Peyer's patch (tissue), 4 donors: ENCODE measurements at regions not wholly inside any gene's neighbourhood (a gene's known extent, or its start where the extent isn't known, plus 50 kb on each side); places are given as distances from the start of the nearest gene placed in this dataset.

ENCODE experiments used
- DNase-seq, 3 donors: peaks; one replicate each; pipeline ENCODE4 v3.0.0-alpha.2; 2017 to 2019
- H3K27ac ChIP-seq, 4 donors: fragments of 200-600 bp; sonication (generic); one replicate each; pipeline ENCODE4 v1.5.1; 2016 to 2019
- H3K27me3 ChIP-seq, 2 donors: fragments of 200-600 bp; sonication (generic); one replicate each; pipeline ENCODE4 v1.5.1; 2019
- H3K36me3 ChIP-seq, 3 donors: fragments of 200-600 bp; sonication (generic); one replicate each; pipeline ENCODE4 v1.5.1; 2016 to 2019
- H3K4me1 ChIP-seq, 4 donors: fragments of 200-600 bp; sonication (generic); one replicate each; pipeline ENCODE4 v1.5.1; 2016 to 2019
- H3K4me3 ChIP-seq, 4 donors: fragments of 200-600 bp; sonication (generic); 1 replicate in 3 of 4; 2 replicates in 1 of 4; pipeline ENCODE4 v1.5.1; 2016 to 2019; ENCODE audit warnings: mild to moderate bottlenecking in 1 of 4
- H3K9me3 ChIP-seq, 4 donors: fragments of 200-600 bp; sonication (generic); one replicate each; pipeline ENCODE4 v1.5.1; 2016 to 2019; ENCODE audit warnings: mild to moderate bottlenecking in 1 of 4
- POLR2A ChIP-seq, 2 donors: fragments of 450-650 bp; IDR thresholded peaks; one replicate each; pipeline ENCODE4 v1.5.1; 2017; ENCODE audit warnings: antibody characterized with exemption in 2 of 2, mild to moderate bottlenecking in 2 of 2, moderate library complexity in 2 of 2
- TF ChIP-seq, protein P1 (sequence below), 6 experiments: fragments of 450-650 bp in 4 of 6; fragments of 200-600 bp in 2 of 6; sonication (generic) in 1 of 6; IDR thresholded peaks; one replicate each; pipeline ENCODE4 v1.5.1; 2017 to 2019; ENCODE audit warnings: antibody characterized with exemption in 6 of 6, mild to moderate bottlenecking in 3 of 6, moderate library complexity in 1 of 6

DNA sequence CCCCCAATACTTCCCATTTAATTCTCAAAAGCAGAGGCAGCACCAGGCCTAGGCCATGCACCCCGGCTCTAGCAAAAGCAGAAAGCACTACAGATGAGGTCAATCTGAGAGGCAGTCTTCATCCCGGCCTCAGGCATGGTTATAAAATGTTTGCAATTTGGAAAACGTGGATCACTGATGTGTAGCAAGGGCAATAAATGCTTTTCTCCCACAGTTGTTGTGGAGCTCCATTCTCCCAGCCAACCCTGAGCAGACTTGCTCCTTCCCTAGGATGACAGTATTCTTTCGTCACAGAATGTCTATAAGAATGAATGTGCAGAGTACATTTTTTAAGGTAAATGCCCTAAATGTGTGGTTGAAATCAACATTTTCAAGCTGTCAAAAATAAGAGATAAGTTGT is 157.3 kb upstream of the DAPK1 start:
- H3K9me3 ChIP-seq, result no peaks in the 10 kb centered on the region
- no peaks in the 10 kb centered on the region for H3K36me3 ChIP-seq
- no peak for DNase-seq
- H3K4me1 ChIP-seq, result peaks cover 0 to 4% (median 0%) of the 10 kb centered on the region in 4 donors
- H3K27ac ChIP-seq, result no peak overlapping the region
- TF ChIP-seq POLR2A (IDR thresholded peaks at IDR 0.05), result no peak
- TF ChIP-seq, protein P1, sequence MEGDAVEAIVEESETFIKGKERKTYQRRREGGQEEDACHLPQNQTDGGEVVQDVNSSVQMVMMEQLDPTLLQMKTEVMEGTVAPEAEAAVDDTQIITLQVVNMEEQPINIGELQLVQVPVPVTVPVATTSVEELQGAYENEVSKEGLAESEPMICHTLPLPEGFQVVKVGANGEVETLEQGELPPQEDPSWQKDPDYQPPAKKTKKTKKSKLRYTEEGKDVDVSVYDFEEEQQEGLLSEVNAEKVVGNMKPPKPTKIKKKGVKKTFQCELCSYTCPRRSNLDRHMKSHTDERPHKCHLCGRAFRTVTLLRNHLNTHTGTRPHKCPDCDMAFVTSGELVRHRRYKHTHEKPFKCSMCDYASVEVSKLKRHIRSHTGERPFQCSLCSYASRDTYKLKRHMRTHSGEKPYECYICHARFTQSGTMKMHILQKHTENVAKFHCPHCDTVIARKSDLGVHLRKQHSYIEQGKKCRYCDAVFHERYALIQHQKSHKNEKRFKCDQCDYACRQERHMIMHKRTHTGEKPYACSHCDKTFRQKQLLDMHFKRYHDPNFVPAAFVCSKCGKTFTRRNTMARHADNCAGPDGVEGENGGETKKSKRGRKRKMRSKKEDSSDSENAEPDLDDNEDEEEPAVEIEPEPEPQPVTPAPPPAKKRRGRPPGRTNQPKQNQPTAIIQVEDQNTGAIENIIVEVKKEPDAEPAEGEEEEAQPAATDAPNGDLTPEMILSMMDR (IDR thresholded peaks at IDR 0.05), result no peak
- no peak overlapping the region for H3K4me3 ChIP-seq
- H3K27me3 ChIP-seq, result no peaks in the 10 kb centered on the region

DNA sequence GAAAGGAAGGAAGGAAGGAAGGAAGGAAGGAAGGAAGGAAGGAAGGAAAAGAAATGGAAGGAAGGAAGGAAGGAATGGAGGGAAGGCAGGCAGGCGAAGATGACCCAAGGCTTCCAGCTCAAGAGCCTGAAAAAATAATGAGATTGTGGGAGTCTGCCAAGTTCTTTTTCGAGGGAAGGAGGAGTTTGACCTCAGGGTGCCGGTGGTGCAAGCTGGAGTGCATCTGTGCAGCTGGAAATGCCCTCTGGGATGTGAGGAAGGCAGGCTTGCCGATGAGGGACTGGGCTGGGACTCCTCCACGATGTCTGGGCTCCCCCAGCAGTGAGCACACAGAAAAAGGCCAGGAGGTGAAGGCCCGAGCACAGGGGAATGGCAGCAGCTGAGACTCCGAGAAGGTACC is 154.9 kb upstream of the DAPK1 start:
- no peak overlapping the region for H3K4me3 ChIP-seq
- no peaks in the 10 kb centered on the region for H3K27me3 ChIP-seq
- H3K4me1 ChIP-seq, result no peaks in the 10 kb centered on the region
- TF ChIP-seq, protein P1 (IDR thresholded peaks at IDR 0.05), result no peak
- no peak for TF ChIP-seq POLR2A (IDR thresholded peaks at IDR 0.05)
- no peaks in the 10 kb centered on the region for H3K9me3 ChIP-seq
- no peak for DNase-seq
- H3K36me3 ChIP-seq, result no peaks in the 10 kb centered on the region
- no peak overlapping the region for H3K27ac ChIP-seq

DNA sequence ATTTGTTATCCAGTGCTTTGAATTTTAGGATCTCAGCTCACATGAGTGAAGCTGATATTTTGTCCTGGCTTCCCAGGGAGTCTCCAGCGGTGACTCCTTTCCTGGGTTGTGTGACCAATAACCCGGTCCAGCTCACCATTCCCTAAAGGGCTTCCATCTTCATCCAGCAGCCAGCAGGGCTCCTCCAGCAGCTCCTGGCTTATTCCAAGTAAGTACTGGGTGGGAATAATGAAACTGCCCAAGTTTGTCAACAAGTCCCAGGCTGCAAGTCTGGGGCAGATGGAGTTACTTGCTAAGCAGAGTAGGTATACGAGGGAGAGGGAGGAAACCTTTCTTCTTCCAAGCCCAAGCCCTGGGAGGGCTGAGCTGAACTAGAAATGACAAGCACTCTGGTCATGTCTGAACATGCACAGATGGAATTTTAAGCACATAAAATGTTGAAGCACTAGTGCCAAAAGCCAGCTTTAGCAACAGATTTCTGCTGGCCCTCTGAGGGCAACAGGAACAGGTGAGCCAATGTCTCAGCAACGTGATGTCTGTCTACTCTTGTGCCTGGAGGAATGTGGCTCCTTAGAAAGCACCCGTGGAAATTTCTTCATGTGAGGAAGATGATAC is 153.7 kb upstream of the DAPK1 start:
- Histone ChIP-seq H3K9me3 (no peaks in the 10 kb centered on the region), H3K4me1 (no peaks in the 10 kb centered on the region), H3K4me3 (no peak overlapping the region), H3K27ac (no peak overlapping the region), H3K27me3 (no peaks in the 10 kb centered on the region), H3K36me3 (no peaks in the 10 kb centered on the region)
- DNase-seq, result no peak
- no peak for TF ChIP-seq POLR2A (IDR thresholded peaks at IDR 0.05)
- TF ChIP-seq, protein P1 (IDR thresholded peaks at IDR 0.05), result no peak

DNA sequence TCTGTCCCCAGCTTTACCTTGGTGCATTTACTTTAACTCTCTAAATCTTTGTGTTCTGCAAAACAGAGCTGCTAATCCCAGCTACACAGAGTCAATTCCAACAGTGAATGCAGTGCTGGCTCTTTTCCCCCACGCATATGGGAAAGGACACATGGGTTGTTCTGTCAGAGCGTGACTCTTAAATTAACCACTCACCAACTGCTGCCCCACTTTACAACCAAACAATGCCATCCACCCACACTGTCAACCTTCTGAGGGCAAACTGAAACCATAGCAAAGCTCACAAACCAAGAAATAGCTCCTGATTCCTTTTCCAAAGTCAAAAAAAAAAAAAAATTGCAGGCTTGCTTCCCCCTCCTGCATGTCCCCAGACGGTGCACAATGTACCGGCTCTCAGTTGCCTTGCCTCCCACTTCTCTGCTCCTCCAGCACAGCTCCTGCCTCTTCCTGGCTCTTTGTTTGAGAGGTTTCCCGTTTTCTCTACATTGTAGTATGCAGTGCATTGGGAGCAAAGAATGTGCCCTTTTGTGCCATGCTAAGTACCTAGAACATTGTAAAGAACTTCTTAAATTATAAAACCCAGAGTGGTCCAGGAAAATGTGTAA is 151.5 kb upstream of the DAPK1 start:
- Histone ChIP-seq H3K4me3 (no peak overlapping the region), H3K27me3 (no peaks in the 10 kb centered on the region), H3K36me3 (no peaks in the 10 kb centered on the region), H3K27ac (no peak overlapping the region), H3K9me3 (no peaks in the 10 kb centered on the region), H3K4me1 (no peaks in the 10 kb centered on the region)
- DNase-seq, result no peak
- TF ChIP-seq, protein P1 (IDR thresholded peaks at IDR 0.05), result no peak

DNA sequence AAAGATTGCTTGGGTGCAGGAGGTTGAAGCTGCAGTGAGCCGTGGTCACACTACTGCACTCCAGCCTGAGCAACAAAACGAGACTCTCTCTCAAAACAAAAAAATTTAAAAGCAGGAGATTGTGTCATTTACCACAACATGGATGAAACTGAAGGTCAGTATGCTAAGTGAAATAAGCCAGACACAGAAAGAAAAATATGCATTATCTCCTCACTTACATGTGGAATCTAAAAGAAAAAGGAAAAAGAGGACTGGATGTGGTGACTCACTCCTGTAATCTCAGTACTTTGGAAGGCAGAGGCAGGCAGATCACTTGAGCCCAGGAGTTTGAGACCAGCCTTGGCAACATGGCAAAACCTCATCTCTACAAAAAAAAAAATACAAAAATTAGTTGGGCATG is 146.8 kb upstream of the DAPK1 start:
- H3K4me3 ChIP-seq, result no peak overlapping the region
- no peak for TF ChIP-seq POLR2A (IDR thresholded peaks at IDR 0.05)
- TF ChIP-seq, protein P1 (IDR thresholded peaks at IDR 0.05), result no peak
- no peak for DNase-seq
- no peaks in the 10 kb centered on the region for H3K36me3 ChIP-seq
- H3K9me3 ChIP-seq, result no peaks in the 10 kb centered on the region
- no peaks in the 10 kb centered on the region for H3K4me1 ChIP-seq
- H3K27ac ChIP-seq, result no peak overlapping the region
- no peaks in the 10 kb centered on the region for H3K27me3 ChIP-seq
